IMR-90 (cell line): ENCODE measurements at regions not wholly inside any gene's neighbourhood (a gene's known extent, or its start where the extent isn't known, plus 50 kb on each side); places are given as distances from the start of the nearest gene placed in this dataset.

Experiments
- ATAC-seq: fragments of 200-7000 bp; cut with Tn5 transposase; 2 replicates; pipeline ENCODE4 v1.9.1; 2020; ENCODE audit warnings: low read depth, mild to moderate bottlenecking, moderate library complexity
- BruUV-seq: library from RNA; stranded (reverse); fragments of 400-500 nt; replicated peaks from 2 replicates; lab custom pipeline; 2021; lab: Mats Ljungman, UMichigan
- CTCF ChIA-PET: fragments of 300-600 bp; formaldehyde crosslinking; extraction: SDS; loops from one replicate; lab custom pipeline; 2021; ENCODE audit warnings: antibody characterized with exemption; lab: Yijun Ruan, JAX
- POLR2A ChIA-PET: fragments of 300-600 bp; sonication (Branson Sonifier 250); formaldehyde crosslinking; loops from one replicate; lab custom pipeline; 2022; ENCODE audit warnings: antibody characterized with exemption; ENCODE audit not compliant: unreplicated experiment; lab: Charles Lee
- DNase-seq: peaks from one replicate; pipeline ENCODE4 v3.0.0; 2013
- H2AFZ ChIP-seq: replicated peaks from 2 replicates; pipeline ENCODE3; 2013; ENCODE audit warnings: low read length, mild to moderate bottlenecking; ENCODE audit not compliant: poor library complexity
- H2AK5ac ChIP-seq: 2 replicates; pipeline ENCODE4 v1.6.1; 2013; ENCODE audit warnings: low read depth, low read length, inconsistent platforms
- H2AK9ac ChIP-seq: replicated peaks from 2 replicates; pipeline ENCODE3; 2013; ENCODE audit warnings: mild to moderate bottlenecking, low read depth, low read length, moderate library complexity; ENCODE audit not compliant: poor library complexity
- H2BK120ac ChIP-seq: 2 replicates; pipeline ENCODE4 v1.6.1; 2013; ENCODE audit warnings: low read depth, low read length, inconsistent platforms
- H2BK15ac ChIP-seq: 3 replicates; pipeline ENCODE4 v1.6.1; 2013; ENCODE audit warnings: low read depth, low read length, inconsistent platforms
- H2BK20ac ChIP-seq: 2 replicates; pipeline ENCODE4 v1.6.1; 2013; ENCODE audit warnings: low read depth, mild to moderate bottlenecking, inconsistent platforms, low read length, moderate library complexity
- H2BK5ac ChIP-seq: 2 replicates; pipeline ENCODE4 v1.6.1; 2013; ENCODE audit warnings: mild to moderate bottlenecking, low read depth, low read length, inconsistent platforms; ENCODE audit not compliant: poor library complexity, severe bottlenecking
- H3K14ac ChIP-seq: replicated peaks from 2 replicates; pipeline ENCODE4 v1.6.1; 2013; ENCODE audit warnings: low read depth, low read length, inconsistent platforms
- H3K18ac ChIP-seq: 2 replicates; pipeline ENCODE4 v1.6.1; 2013; ENCODE audit warnings: low read depth, low read length, control low read depth
- H3K23ac ChIP-seq: 2 replicates; pipeline ENCODE4 v1.6.1; 2013; ENCODE audit warnings: low read depth, low read length, inconsistent platforms
- H3K27ac ChIP-seq: 2 replicates; pipeline ENCODE4 v1.5.1; 2013; ENCODE audit warnings: mild to moderate bottlenecking, control low read depth, low read length; ENCODE audit not compliant: insufficient read depth
- H3K27me3 ChIP-seq: 2 replicates; pipeline ENCODE4 v1.6.1; 2013; ENCODE audit warnings: low read length; ENCODE audit not compliant: control insufficient read depth, insufficient read depth
- H3K36me3 ChIP-seq: 2 replicates; pipeline ENCODE4 v1.6.1; 2013; ENCODE audit warnings: low read length, mixed read lengths; ENCODE audit not compliant: control insufficient read depth, insufficient read depth
- H3K4ac ChIP-seq: 2 replicates; pipeline ENCODE4 v1.6.1; 2013; ENCODE audit warnings: low read depth, low read length, inconsistent platforms
- H3K4me1 ChIP-seq: 2 replicates; pipeline ENCODE4 v1.6.1; 2013; ENCODE audit warnings: low read length, mixed read lengths; ENCODE audit not compliant: control insufficient read depth, insufficient read depth
- H3K4me2 ChIP-seq: 2 replicates; pipeline ENCODE4 v1.6.1; 2013; ENCODE audit warnings: low read depth, mild to moderate bottlenecking, control low read depth, low read length, moderate library complexity
- H3K4me3 ChIP-seq: 2 replicates; pipeline ENCODE4 v1.5.1; 2013; ENCODE audit warnings: low read depth, mild to moderate bottlenecking, control low read depth, low read length, moderate library complexity; ENCODE audit not compliant: insufficient read depth
- H3K56ac ChIP-seq: 2 replicates; pipeline ENCODE4 v1.6.1; 2013; ENCODE audit warnings: low read length, inconsistent platforms; ENCODE audit not compliant: insufficient read depth; ENCODE audit errors: extremely low read depth
- H3K79me1 ChIP-seq, 2 experiments: 2 replicates each; pipeline ENCODE4 v1.6.1; 2013; ENCODE audit warnings: low read length in 2 of 2, inconsistent platforms in 1 of 2, low read depth in 1 of 2
- H3K9ac ChIP-seq: 2 replicates; pipeline ENCODE4 v1.6.1; 2013; ENCODE audit warnings: low read depth, low read length, control low read depth
- H3K9me1 ChIP-seq: 2 replicates; pipeline ENCODE4 v1.6.1; 2013; ENCODE audit warnings: low read length, inconsistent platforms; ENCODE audit not compliant: insufficient read depth
- H3K9me3 ChIP-seq: 2 replicates; pipeline ENCODE4 v1.6.1; 2013; ENCODE audit warnings: low read length; ENCODE audit not compliant: control insufficient read depth, insufficient read depth
- H4K20me1 ChIP-seq: 2 replicates; pipeline ENCODE4 v1.6.1; 2013; ENCODE audit warnings: low read length, inconsistent platforms; ENCODE audit not compliant: insufficient read depth
- H4K5ac ChIP-seq: 2 replicates; pipeline ENCODE4 v1.6.1; 2013; ENCODE audit warnings: mild to moderate bottlenecking, low read depth, low read length, control low read depth
- H4K8ac ChIP-seq, 2 experiments: 2 replicates each; pipeline ENCODE4 v1.6.1; 2013; ENCODE audit warnings: low read depth in 2 of 2, low read length in 2 of 2, control low read depth in 1 of 2, inconsistent platforms in 1 of 2
- H4K91ac ChIP-seq: 2 replicates; pipeline ENCODE4 v1.6.1; 2013; ENCODE audit warnings: low read depth, low read length, inconsistent platforms; ENCODE audit not compliant: insufficient read depth
- BHLHE40 ChIP-seq: fragments of 150-350 bp; IDR thresholded peaks from 2 replicates; pipeline ENCODE4 v1.6.1; 2016; ENCODE audit warnings: mild to moderate bottlenecking, low read depth, low read length
- FOS ChIP-seq: fragments of 150-350 bp; IDR thresholded peaks from 2 replicates; pipeline ENCODE4 v1.6.1; 2016; ENCODE audit warnings: low read depth, low read length
- MAFK ChIP-seq: IDR thresholded peaks from 2 replicates; pipeline ENCODE4 v1.6.1; 2012; ENCODE audit warnings: low read depth, low read length, improper control_type of control experiment
- MAZ ChIP-seq: IDR thresholded peaks from 2 replicates; pipeline ENCODE4 v1.6.1; 2012; ENCODE audit warnings: low read depth, mild to moderate bottlenecking, low read length, improper control_type of control experiment, moderate library complexity, borderline replicate concordance
- MXI1 ChIP-seq: IDR thresholded peaks from 2 replicates; pipeline ENCODE4 v1.6.1; 2012; ENCODE audit warnings: low read depth, mild to moderate bottlenecking, low read length, moderate library complexity, borderline replicate concordance
- NFE2L2 ChIP-seq: fragments of 150-350 bp; IDR thresholded peaks from 2 replicates; pipeline ENCODE4 v1.6.1; 2016; ENCODE audit warnings: low read depth, mild to moderate bottlenecking, low read length
- POLR2A ChIP-seq: IDR thresholded peaks from 2 replicates; pipeline ENCODE4 v1.6.1; 2012; ENCODE audit warnings: mild to moderate bottlenecking, low read depth, low read length
- RAD21 ChIP-seq: IDR thresholded peaks from 2 replicates; pipeline ENCODE4 v1.6.1; 2012; ENCODE audit warnings: low read length, improper control_type of control experiment
- SMC3 ChIP-seq: fragments of 150-350 bp; IDR thresholded peaks from 2 replicates; pipeline ENCODE4 v1.6.1; 2016; ENCODE audit warnings: low read depth, mild to moderate bottlenecking, antibody characterized with exemption, low read length, moderate library complexity
- WGBS, 2 experiments: methylation state at CpG; one replicate each; pipeline versions ENCODE4 v1.1.5 to v1.1.7; 2013; ENCODE audit warnings: missing lambda C conversion rate in 2 of 2; ENCODE audit not compliant: insufficient read length in 1 of 2; ENCODE audit errors: extremely low coverage in 2 of 2; 5-methylcytosine and 5-hydroxymethylcytosine counted together
- dilution Hi-C: fragments of 300-500 bp; cut with HindIII; formaldehyde crosslinking; loops from one replicate; pipeline ENCODE4 v1.14.3; 2018; ENCODE audit warnings: low sequenced_read_pairs; ENCODE audit not compliant: unreplicated experiment
- in situ Hi-C: fragments of 300-500 bp; cut with MboI; formaldehyde crosslinking; loops from 3 replicates; pipeline ENCODE4 v1.14.3; 2019; ENCODE audit warnings: low sequenced_read_pairs, inconsistent platforms, mixed read lengths
- intact Hi-C: fragments of 100-400 bp; cut with micrococcal nuclease; formaldehyde crosslinking; loops from 2 replicates; pipeline ENCODE4 v1.10.0; 2022
- TF ChIP-seq, protein P1 (sequence below): conservative IDR thresholded peaks from 2 replicates; pipeline ENCODE4 v1.5.1; 2012; ENCODE audit warnings: mild to moderate bottlenecking, low read depth, low read length, improper control_type of control experiment
- TF ChIP-seq, protein P2 (sequence below): fragments of 150-350 bp; IDR thresholded peaks from 2 replicates; pipeline ENCODE4 v1.6.1; 2016; ENCODE audit warnings: low read depth, mild to moderate bottlenecking, low read length, moderate library complexity, borderline replicate concordance

- in situ Hi-C loops = no loop called here
- Histone ChIP-seq H3K9me1 (no peaks in the 10 kb centered on the region; the same call in 1 of the 2 replicates), H2AK9ac (no peak overlapping the region), H3K9ac (peak overlapping the region; percentile 12; the same call in 1 of the 2 replicates), H3K4me3 (no peak overlapping the region), H3K27me3 (no peaks in the 10 kb centered on the region), H3K4me1 (peaks cover 13% of the 10 kb centered on the region), H2AK5ac (peak overlapping the region; percentile 58; the same call in 1 of the 2 replicates), H3K18ac (peak overlapping the region; percentile 94), H2BK20ac (peak overlapping the region; percentile 88), H3K56ac (peak overlapping the region; percentile 45; the same call in 1 of the 2 replicates), H3K14ac (peak overlapping the region; percentile 86; the same call in 1 of the 2 replicates), H3K23ac (peak overlapping the region; percentile 76), H2AFZ (no peak overlapping the region), H4K20me1 (peaks cover 3% of the 10 kb centered on the region; the same call in 1 of the 2 replicates), H2BK15ac (peak overlapping the region; percentile 87), H3K4ac (peak overlapping the region; percentile 62; the same call in 1 of the 2 replicates), H2BK120ac (peak overlapping the region; percentile 93), H3K27ac (no peak overlapping the region), H3K79me1 (no peaks in the 10 kb centered on the region), H4K5ac (peak overlapping the region; percentile 94), H3K4me2 (peak overlapping the region; percentile 54; the same call in 1 of the 2 replicates), H3K36me3 (no peaks in the 10 kb centered on the region), H4K8ac (peak overlapping the region; percentile 66 to 82), H3K9me3 (peaks cover under 1% of the 10 kb centered on the region; the same call in 1 of the 2 replicates), H2BK5ac (peak overlapping the region; percentile 69), H4K91ac (peak overlapping the region; percentile 86)
- TF ChIP-seq MAFK (no peak), FOS (no peak), MAZ (no peak), MXI1 (no peak), BHLHE40 (no peak), RAD21 (peak; percentile 76), NFE2L2 (no peak), SMC3 (peak; percentile 54), POLR2A (no peak)
- TF ChIP-seq, protein P1, sequence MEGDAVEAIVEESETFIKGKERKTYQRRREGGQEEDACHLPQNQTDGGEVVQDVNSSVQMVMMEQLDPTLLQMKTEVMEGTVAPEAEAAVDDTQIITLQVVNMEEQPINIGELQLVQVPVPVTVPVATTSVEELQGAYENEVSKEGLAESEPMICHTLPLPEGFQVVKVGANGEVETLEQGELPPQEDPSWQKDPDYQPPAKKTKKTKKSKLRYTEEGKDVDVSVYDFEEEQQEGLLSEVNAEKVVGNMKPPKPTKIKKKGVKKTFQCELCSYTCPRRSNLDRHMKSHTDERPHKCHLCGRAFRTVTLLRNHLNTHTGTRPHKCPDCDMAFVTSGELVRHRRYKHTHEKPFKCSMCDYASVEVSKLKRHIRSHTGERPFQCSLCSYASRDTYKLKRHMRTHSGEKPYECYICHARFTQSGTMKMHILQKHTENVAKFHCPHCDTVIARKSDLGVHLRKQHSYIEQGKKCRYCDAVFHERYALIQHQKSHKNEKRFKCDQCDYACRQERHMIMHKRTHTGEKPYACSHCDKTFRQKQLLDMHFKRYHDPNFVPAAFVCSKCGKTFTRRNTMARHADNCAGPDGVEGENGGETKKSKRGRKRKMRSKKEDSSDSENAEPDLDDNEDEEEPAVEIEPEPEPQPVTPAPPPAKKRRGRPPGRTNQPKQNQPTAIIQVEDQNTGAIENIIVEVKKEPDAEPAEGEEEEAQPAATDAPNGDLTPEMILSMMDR = peak; percentile 56
- TF ChIP-seq, protein P2, sequence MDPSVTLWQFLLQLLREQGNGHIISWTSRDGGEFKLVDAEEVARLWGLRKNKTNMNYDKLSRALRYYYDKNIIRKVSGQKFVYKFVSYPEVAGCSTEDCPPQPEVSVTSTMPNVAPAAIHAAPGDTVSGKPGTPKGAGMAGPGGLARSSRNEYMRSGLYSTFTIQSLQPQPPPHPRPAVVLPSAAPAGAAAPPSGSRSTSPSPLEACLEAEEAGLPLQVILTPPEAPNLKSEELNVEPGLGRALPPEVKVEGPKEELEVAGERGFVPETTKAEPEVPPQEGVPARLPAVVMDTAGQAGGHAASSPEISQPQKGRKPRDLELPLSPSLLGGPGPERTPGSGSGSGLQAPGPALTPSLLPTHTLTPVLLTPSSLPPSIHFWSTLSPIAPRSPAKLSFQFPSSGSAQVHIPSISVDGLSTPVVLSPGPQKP = no peak
- POLR2A ChIA-PET = no interaction called here
- ATAC-seq (peak; percentile 79), DNase-seq (peak; percentile 87)
- CTCF ChIA-PET = no interaction called here
- BruUV-seq = no TSS peak
- WGBS, 2 experiments = no CpG with 5 or more reads among the region's 1 CpG
- intact Hi-C loops = loop anchor here (1.0 to 10.0 kb wide), 8 partner anchors 260 to 787 kb away; partner anchors contain the start of gene MARCKS
- dilution Hi-C loops = no loop called here
These were observed 735.1 kb upstream of the MARCKS start for GRCh38 chr6:113122060-113122459.
